IMR-90 (cell line): ENCODE measurements at regions not wholly inside any gene's neighbourhood (a gene's known extent, or its start where the extent isn't known, plus 50 kb on each side); places are given as distances from the start of the nearest gene placed in this dataset.

Experiments
- ATAC-seq: fragments of 200-7000 bp; cut with Tn5 transposase; 2 replicates; pipeline ENCODE4 v1.9.1; 2020; ENCODE audit warnings: low read depth, mild to moderate bottlenecking, moderate library complexity
- BruUV-seq: library from RNA; stranded (reverse); fragments of 400-500 nt; replicated peaks from 2 replicates; lab custom pipeline; 2021; lab: Mats Ljungman, UMichigan
- CTCF ChIA-PET: fragments of 300-600 bp; formaldehyde crosslinking; extraction: SDS; loops from one replicate; lab custom pipeline; 2021; ENCODE audit warnings: antibody characterized with exemption; lab: Yijun Ruan, JAX
- POLR2A ChIA-PET: fragments of 300-600 bp; sonication (Branson Sonifier 250); formaldehyde crosslinking; loops from one replicate; lab custom pipeline; 2022; ENCODE audit warnings: antibody characterized with exemption; ENCODE audit not compliant: unreplicated experiment; lab: Charles Lee
- DNase-seq: peaks from one replicate; pipeline ENCODE4 v3.0.0; 2013
- H2AFZ ChIP-seq: replicated peaks from 2 replicates; pipeline ENCODE3; 2013; ENCODE audit warnings: low read length, mild to moderate bottlenecking; ENCODE audit not compliant: poor library complexity
- H2AK5ac ChIP-seq: 2 replicates; pipeline ENCODE4 v1.6.1; 2013; ENCODE audit warnings: low read depth, low read length, inconsistent platforms
- H2AK9ac ChIP-seq: replicated peaks from 2 replicates; pipeline ENCODE3; 2013; ENCODE audit warnings: mild to moderate bottlenecking, low read depth, low read length, moderate library complexity; ENCODE audit not compliant: poor library complexity
- H2BK120ac ChIP-seq: 2 replicates; pipeline ENCODE4 v1.6.1; 2013; ENCODE audit warnings: low read depth, low read length, inconsistent platforms
- H2BK15ac ChIP-seq: 3 replicates; pipeline ENCODE4 v1.6.1; 2013; ENCODE audit warnings: low read depth, low read length, inconsistent platforms
- H2BK20ac ChIP-seq: 2 replicates; pipeline ENCODE4 v1.6.1; 2013; ENCODE audit warnings: low read depth, mild to moderate bottlenecking, inconsistent platforms, low read length, moderate library complexity
- H2BK5ac ChIP-seq: 2 replicates; pipeline ENCODE4 v1.6.1; 2013; ENCODE audit warnings: mild to moderate bottlenecking, low read depth, low read length, inconsistent platforms; ENCODE audit not compliant: poor library complexity, severe bottlenecking
- H3K14ac ChIP-seq: replicated peaks from 2 replicates; pipeline ENCODE4 v1.6.1; 2013; ENCODE audit warnings: low read depth, low read length, inconsistent platforms
- H3K18ac ChIP-seq: 2 replicates; pipeline ENCODE4 v1.6.1; 2013; ENCODE audit warnings: low read depth, low read length, control low read depth
- H3K23ac ChIP-seq: 2 replicates; pipeline ENCODE4 v1.6.1; 2013; ENCODE audit warnings: low read depth, low read length, inconsistent platforms
- H3K27ac ChIP-seq: 2 replicates; pipeline ENCODE4 v1.5.1; 2013; ENCODE audit warnings: mild to moderate bottlenecking, control low read depth, low read length; ENCODE audit not compliant: insufficient read depth
- H3K27me3 ChIP-seq: 2 replicates; pipeline ENCODE4 v1.6.1; 2013; ENCODE audit warnings: low read length; ENCODE audit not compliant: control insufficient read depth, insufficient read depth
- H3K36me3 ChIP-seq: 2 replicates; pipeline ENCODE4 v1.6.1; 2013; ENCODE audit warnings: low read length, mixed read lengths; ENCODE audit not compliant: control insufficient read depth, insufficient read depth
- H3K4ac ChIP-seq: 2 replicates; pipeline ENCODE4 v1.6.1; 2013; ENCODE audit warnings: low read depth, low read length, inconsistent platforms
- H3K4me1 ChIP-seq: 2 replicates; pipeline ENCODE4 v1.6.1; 2013; ENCODE audit warnings: low read length, mixed read lengths; ENCODE audit not compliant: control insufficient read depth, insufficient read depth
- H3K4me2 ChIP-seq: 2 replicates; pipeline ENCODE4 v1.6.1; 2013; ENCODE audit warnings: low read depth, mild to moderate bottlenecking, control low read depth, low read length, moderate library complexity
- H3K4me3 ChIP-seq: 2 replicates; pipeline ENCODE4 v1.5.1; 2013; ENCODE audit warnings: low read depth, mild to moderate bottlenecking, control low read depth, low read length, moderate library complexity; ENCODE audit not compliant: insufficient read depth
- H3K56ac ChIP-seq: 2 replicates; pipeline ENCODE4 v1.6.1; 2013; ENCODE audit warnings: low read length, inconsistent platforms; ENCODE audit not compliant: insufficient read depth; ENCODE audit errors: extremely low read depth
- H3K79me1 ChIP-seq, 2 experiments: 2 replicates each; pipeline ENCODE4 v1.6.1; 2013; ENCODE audit warnings: low read length in 2 of 2, inconsistent platforms in 1 of 2, low read depth in 1 of 2
- H3K9ac ChIP-seq: 2 replicates; pipeline ENCODE4 v1.6.1; 2013; ENCODE audit warnings: low read depth, low read length, control low read depth
- H3K9me1 ChIP-seq: 2 replicates; pipeline ENCODE4 v1.6.1; 2013; ENCODE audit warnings: low read length, inconsistent platforms; ENCODE audit not compliant: insufficient read depth
- H3K9me3 ChIP-seq: 2 replicates; pipeline ENCODE4 v1.6.1; 2013; ENCODE audit warnings: low read length; ENCODE audit not compliant: control insufficient read depth, insufficient read depth
- H4K20me1 ChIP-seq: 2 replicates; pipeline ENCODE4 v1.6.1; 2013; ENCODE audit warnings: low read length, inconsistent platforms; ENCODE audit not compliant: insufficient read depth
- H4K5ac ChIP-seq: 2 replicates; pipeline ENCODE4 v1.6.1; 2013; ENCODE audit warnings: mild to moderate bottlenecking, low read depth, low read length, control low read depth
- H4K8ac ChIP-seq, 2 experiments: 2 replicates each; pipeline ENCODE4 v1.6.1; 2013; ENCODE audit warnings: low read depth in 2 of 2, low read length in 2 of 2, control low read depth in 1 of 2, inconsistent platforms in 1 of 2
- H4K91ac ChIP-seq: 2 replicates; pipeline ENCODE4 v1.6.1; 2013; ENCODE audit warnings: low read depth, low read length, inconsistent platforms; ENCODE audit not compliant: insufficient read depth
- BHLHE40 ChIP-seq: fragments of 150-350 bp; IDR thresholded peaks from 2 replicates; pipeline ENCODE4 v1.6.1; 2016; ENCODE audit warnings: mild to moderate bottlenecking, low read depth, low read length
- CEBPB ChIP-seq: IDR thresholded peaks from 2 replicates; pipeline ENCODE4 v1.6.1; 2012; ENCODE audit warnings: low read depth, low read length, improper control_type of control experiment
- CHD1 ChIP-seq: IDR thresholded peaks from 2 replicates; pipeline ENCODE4 v1.6.1; 2012; ENCODE audit warnings: low read depth, low read length, improper control_type of control experiment
- CTCF ChIP-seq: conservative IDR thresholded peaks from 2 replicates; pipeline ENCODE4 v1.5.1; 2012; ENCODE audit warnings: mild to moderate bottlenecking, low read depth, low read length, improper control_type of control experiment
- ELK1 ChIP-seq: fragments of 150-350 bp; IDR thresholded peaks from 2 replicates; pipeline ENCODE4 v1.6.1; 2016; ENCODE audit warnings: low read depth, mild to moderate bottlenecking, low read length, moderate library complexity, borderline replicate concordance
- FOS ChIP-seq: fragments of 150-350 bp; IDR thresholded peaks from 2 replicates; pipeline ENCODE4 v1.6.1; 2016; ENCODE audit warnings: low read depth, low read length
- MAFK ChIP-seq: IDR thresholded peaks from 2 replicates; pipeline ENCODE4 v1.6.1; 2012; ENCODE audit warnings: low read depth, low read length, improper control_type of control experiment
- MAZ ChIP-seq: IDR thresholded peaks from 2 replicates; pipeline ENCODE4 v1.6.1; 2012; ENCODE audit warnings: low read depth, mild to moderate bottlenecking, low read length, improper control_type of control experiment, moderate library complexity, borderline replicate concordance
- NFE2L2 ChIP-seq: fragments of 150-350 bp; IDR thresholded peaks from 2 replicates; pipeline ENCODE4 v1.6.1; 2016; ENCODE audit warnings: low read depth, mild to moderate bottlenecking, low read length
- POLR2A ChIP-seq: IDR thresholded peaks from 2 replicates; pipeline ENCODE4 v1.6.1; 2012; ENCODE audit warnings: mild to moderate bottlenecking, low read depth, low read length
- RAD21 ChIP-seq: IDR thresholded peaks from 2 replicates; pipeline ENCODE4 v1.6.1; 2012; ENCODE audit warnings: low read length, improper control_type of control experiment
- RCOR1 ChIP-seq: IDR thresholded peaks from 2 replicates; pipeline ENCODE4 v1.6.1; 2012; ENCODE audit warnings: mild to moderate bottlenecking, low read length, improper control_type of control experiment; ENCODE audit not compliant: insufficient replicate concordance
- RFX5 ChIP-seq: IDR thresholded peaks from 2 replicates; pipeline ENCODE4 v1.8.0; 2012; ENCODE audit warnings: low read depth, mild to moderate bottlenecking, low read length, moderate library complexity
- USF2 ChIP-seq: fragments of 150-350 bp; IDR thresholded peaks from 2 replicates; pipeline ENCODE4 v1.6.1; 2017; ENCODE audit warnings: mild to moderate bottlenecking, antibody characterized with exemption, low read length, low read depth
- WGBS, 2 experiments: methylation state at CpG; one replicate each; pipeline versions ENCODE4 v1.1.5 to v1.1.7; 2013; ENCODE audit warnings: missing lambda C conversion rate in 2 of 2; ENCODE audit not compliant: insufficient read length in 1 of 2; ENCODE audit errors: extremely low coverage in 2 of 2; 5-methylcytosine and 5-hydroxymethylcytosine counted together
- dilution Hi-C: fragments of 300-500 bp; cut with HindIII; formaldehyde crosslinking; loops from one replicate; pipeline ENCODE4 v1.14.3; 2018; ENCODE audit warnings: low sequenced_read_pairs; ENCODE audit not compliant: unreplicated experiment
- in situ Hi-C: fragments of 300-500 bp; cut with MboI; formaldehyde crosslinking; loops from 3 replicates; pipeline ENCODE4 v1.14.3; 2019; ENCODE audit warnings: low sequenced_read_pairs, inconsistent platforms, mixed read lengths
- intact Hi-C: fragments of 100-400 bp; cut with micrococcal nuclease; formaldehyde crosslinking; loops from 2 replicates; pipeline ENCODE4 v1.10.0; 2022

- Histone ChIP-seq H2BK5ac (no peak overlapping the region), H3K23ac (no peak overlapping the region), H3K9me3 (peaks cover 9% of the 10 kb centered on the region), H3K18ac (no peak overlapping the region), H3K27ac (no peak overlapping the region), H4K91ac (no peak overlapping the region), H4K5ac (no peak overlapping the region), H2AFZ (no peak overlapping the region), H3K9me1 (no peaks in the 10 kb centered on the region), H4K8ac (no peak overlapping the region), H3K4ac (no peak overlapping the region), H3K27me3 (no peaks in the 10 kb centered on the region), H3K56ac (no peak overlapping the region), H2AK5ac (no peak overlapping the region), H4K20me1 (no peaks in the 10 kb centered on the region), H3K79me1 (no peaks in the 10 kb centered on the region), H3K4me2 (no peak overlapping the region), H2AK9ac (no peak overlapping the region), H3K9ac (no peak overlapping the region), H2BK120ac (no peak overlapping the region), H2BK20ac (no peak overlapping the region), H3K14ac (no peak overlapping the region), H3K4me3 (no peak overlapping the region), H2BK15ac (no peak overlapping the region), H3K36me3 (no peaks in the 10 kb centered on the region), H3K4me1 (no peaks in the 10 kb centered on the region)
- ChIA-PET CTCF (no interaction called here), POLR2A (no interaction called here)
- dilution Hi-C loops (no loop called here), intact Hi-C loops (no loop called here), in situ Hi-C loops (no loop called here)
- no CpG with 5 or more reads among the region's 1 CpG for WGBS, 2 experiments
- DNase-seq (no peak), ATAC-seq (no peak)
- TF ChIP-seq CEBPB (no peak), RAD21 (no peak), MAFK (no peak), BHLHE40 (no peak), RFX5 (no peak), POLR2A (no peak), CTCF (no peak), USF2 (no peak), CHD1 (no peak), RCOR1 (no peak), FOS (no peak), ELK1 (no peak), MAZ (no peak), NFE2L2 (no peak)
- BruUV-seq = no TSS peak
Observed at GRCh38 chr13:54449922-54450321, 1421.3 kb downstream of the OLFM4 start.
